Ovary (tissue), 7 donors: ENCODE measurements at regions not wholly inside any gene's neighbourhood (a gene's known extent, or its start where the extent isn't known, plus 50 kb on each side); places are given as distances from the start of the nearest gene placed in this dataset.

Experiments
- DNase-seq, 5 donors: peaks; one replicate each; pipeline ENCODE4 v3.0.0-alpha.2; 2019 to 2020
- H3K27ac ChIP-seq, 2 donors: fragments of 200-600 bp; one replicate each; pipeline versions ENCODE4 v1.5.1 to v1.8.0; 2019 to 2022
- H3K27me3 ChIP-seq: fragments of 200-600 bp; one replicate; pipeline ENCODE4 v1.8.0; 2022
- H3K36me3 ChIP-seq: fragments of 200-600 bp; sonication (generic); one replicate; pipeline ENCODE4 v1.5.1; 2019
- H3K4me1 ChIP-seq: one replicate; pipeline ENCODE4 v1.8.1; 2013; ENCODE audit warnings: mild to moderate bottlenecking, moderate library complexity; ENCODE audit not compliant: insufficient read depth
- H3K4me3 ChIP-seq: fragments of 200-600 bp; sonication (generic); one replicate; pipeline ENCODE4 v1.5.1; 2017
- H3K9me3 ChIP-seq, 2 donors: fragments of 200-600 bp in 1 of 2; sonication (generic) in 1 of 2; one replicate each; pipeline versions ENCODE4 v1.5.1 to v1.8.1; 2013 to 2019; ENCODE audit warnings: mild to moderate bottlenecking in 1 of 2, moderate library complexity in 1 of 2
- CTCF ChIP-seq, 3 donors: fragments of 450-650 bp in 2 of 3; fragments of 200-600 bp in 1 of 3; IDR thresholded peaks; one replicate each; pipeline versions ENCODE4 v1.5.1 to v1.8.0; 2016 to 2022; ENCODE audit warnings: antibody characterized with exemption in 3 of 3, mild to moderate bottlenecking in 1 of 3
- EP300 ChIP-seq: sonication (generic); formaldehyde crosslinking; IDR thresholded peaks from one replicate; pipeline ENCODE4 v1.6.1; 2017; ENCODE audit warnings: antibody characterized with exemption
- POLR2A ChIP-seq: fragments of 450-650 bp; IDR thresholded peaks from one replicate; pipeline ENCODE4 v1.6.1; 2017; ENCODE audit warnings: antibody characterized with exemption, mild to moderate bottlenecking, moderate library complexity
- WGBS, 3 donors: extraction: QIAGEN DNeasy Blood & Tissue Kit in 1 of 3; methylation state at CpG; one replicate each; pipeline versions ENCODE4 v1.1.5 to v1.1.7; 2013 to 2017; 5-methylcytosine and 5-hydroxymethylcytosine counted together
- intact Hi-C, 4 donors: fragments of 100-400 bp; cut with DNase I; formaldehyde crosslinking; loops; one replicate each; pipeline versions ENCODE4 v1.11.0 to v1.15.1; 2022 to 2023
- donor health status: DM: no; HTN: no; CAD: no; lungs with moderate emphysema.
- donor health status: DM: no; HTN: no; CAD: no.
- donor health status: Bipolar disorder and iron deficiency.
- donor health status: DM: no; HTN: no; CAD: no.
- donor health status: DM: yes; HTN: yes; CAD: no.

GRCh38 chr18:70499218-70499691, 210.4 kb downstream of the SOCS6 start:
- TF ChIP-seq POLR2A (no peak), EP300 (no peak)
- 81 to 84% (median 81%) methylated on average over 28 to 31 of the region's 31 CpGs for WGBS, 3 donors
- Histone ChIP-seq H3K36me3 (no peaks in the 10 kb centered on the region), H3K4me1 (no peaks in the 10 kb centered on the region), H3K27me3 (no peaks in the 10 kb centered on the region), H3K27ac (no peak overlapping the region), H3K9me3 (no peaks in the 10 kb centered on the region), H3K4me3 (no peak overlapping the region)
- DNase-seq, result no peak
- intact Hi-C loops, result no loop called here

DNA sequence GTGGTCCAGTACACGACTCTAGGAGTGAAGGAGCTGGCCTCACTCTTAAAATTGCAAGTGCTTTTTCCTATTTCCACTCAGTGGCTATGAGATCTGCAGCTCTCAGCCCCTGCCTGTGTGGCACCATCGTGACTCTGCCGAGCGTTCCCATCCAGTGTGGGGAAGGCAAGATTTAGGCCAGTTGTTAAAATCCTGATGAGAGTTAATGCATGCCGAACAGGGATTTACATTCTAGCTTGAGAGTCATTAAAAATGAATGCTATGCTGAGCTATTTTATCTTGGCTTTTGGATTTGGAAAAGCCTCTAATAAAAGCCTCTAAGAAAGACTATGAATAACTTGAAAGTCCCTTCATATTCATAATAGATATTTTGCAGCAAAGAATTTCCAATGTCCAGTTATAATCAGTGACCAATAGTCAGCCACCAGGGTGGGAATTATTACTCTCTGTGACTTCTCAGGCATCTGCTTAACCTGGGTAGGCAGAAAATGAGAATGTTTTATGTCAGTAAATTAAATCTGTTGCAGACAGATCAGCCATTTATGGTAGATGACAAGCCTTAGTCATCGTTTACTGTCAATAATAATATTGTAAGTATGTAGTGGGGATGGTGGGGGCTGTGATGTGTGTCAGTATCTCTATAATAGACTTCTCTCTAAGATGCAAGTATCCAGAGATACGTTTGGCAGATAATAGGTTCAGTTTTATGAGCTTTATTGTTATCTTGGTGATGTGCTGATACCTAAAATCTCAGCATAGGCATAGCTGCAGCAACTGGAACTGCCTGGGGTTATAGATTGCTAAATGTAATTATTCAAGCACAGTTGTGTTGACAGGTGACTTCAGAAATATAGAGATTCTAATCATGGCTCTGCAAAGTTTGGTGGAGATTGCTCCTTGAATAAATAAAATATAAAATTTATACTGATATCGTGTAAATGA, 207.8 kb downstream of the SOCS6 start:
- no peaks in the 10 kb centered on the region for H3K4me1 ChIP-seq
- no peaks in the 10 kb centered on the region for H3K27me3 ChIP-seq
- DNase-seq, result no peak
- intact Hi-C loops, result no loop called here
- H3K27ac ChIP-seq, result no peak overlapping the region
- 72 to 79% (median 76%) methylated on average over 8 of the region's 8 CpGs for WGBS, 3 donors
- H3K4me3 ChIP-seq, result no peak overlapping the region
- TF ChIP-seq EP300 (no peak), POLR2A (no peak), CTCF (IDR thresholded peaks at IDR 0.05) (no peak)
- H3K9me3 ChIP-seq, result no peaks in the 10 kb centered on the region
- H3K36me3 ChIP-seq, result no peaks in the 10 kb centered on the region

GRCh38 chr18:70494524-70494923, 205.7 kb downstream of the SOCS6 start:
- Histone ChIP-seq H3K27ac (no peak overlapping the region), H3K4me1 (no peaks in the 10 kb centered on the region), H3K36me3 (no peaks in the 10 kb centered on the region), H3K9me3 (no peaks in the 10 kb centered on the region), H3K27me3 (no peaks in the 10 kb centered on the region), H3K4me3 (no peak overlapping the region)
- intact Hi-C loops, result no loop called here
- TF ChIP-seq EP300, result no peak
- no peak for DNase-seq
- 85 to 91% (median 88%) methylated on average over 2 of the region's 2 CpGs for WGBS, 3 donors

DNA sequence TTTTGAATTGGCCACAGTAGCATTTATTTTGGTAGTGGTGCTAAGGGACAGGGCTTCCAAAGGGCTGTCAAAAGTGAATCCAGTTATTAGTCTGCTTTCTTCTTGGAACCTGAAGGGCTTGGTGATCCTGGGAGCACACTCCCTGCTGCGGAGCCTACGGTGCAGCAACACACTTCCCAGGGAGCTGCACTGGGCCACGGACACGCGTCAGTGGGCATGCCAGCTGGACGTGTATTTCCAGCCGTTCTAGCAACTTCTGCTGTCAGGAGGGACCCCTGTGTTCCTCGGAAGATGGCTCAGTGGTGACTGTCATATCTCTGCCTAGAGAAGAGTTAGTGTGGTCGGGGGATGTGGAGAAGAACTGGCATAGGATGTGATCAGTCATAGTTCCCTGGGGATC, 204.6 kb downstream of the SOCS6 start:
- Histone ChIP-seq H3K9me3 (no peaks in the 10 kb centered on the region), H3K27me3 (no peaks in the 10 kb centered on the region), H3K4me3 (no peak overlapping the region), H3K27ac (no peak overlapping the region), H3K4me1 (no peaks in the 10 kb centered on the region), H3K36me3 (no peaks in the 10 kb centered on the region)
- intact Hi-C loops, result no loop called here
- TF ChIP-seq CTCF (IDR thresholded peaks at IDR 0.05) (no peak), EP300 (no peak), POLR2A (no peak)
- WGBS, 3 donors, result 72 to 76% (median 75%) methylated on average over 9 of the region's 9 CpGs
- DNase-seq, result no peak

DNA sequence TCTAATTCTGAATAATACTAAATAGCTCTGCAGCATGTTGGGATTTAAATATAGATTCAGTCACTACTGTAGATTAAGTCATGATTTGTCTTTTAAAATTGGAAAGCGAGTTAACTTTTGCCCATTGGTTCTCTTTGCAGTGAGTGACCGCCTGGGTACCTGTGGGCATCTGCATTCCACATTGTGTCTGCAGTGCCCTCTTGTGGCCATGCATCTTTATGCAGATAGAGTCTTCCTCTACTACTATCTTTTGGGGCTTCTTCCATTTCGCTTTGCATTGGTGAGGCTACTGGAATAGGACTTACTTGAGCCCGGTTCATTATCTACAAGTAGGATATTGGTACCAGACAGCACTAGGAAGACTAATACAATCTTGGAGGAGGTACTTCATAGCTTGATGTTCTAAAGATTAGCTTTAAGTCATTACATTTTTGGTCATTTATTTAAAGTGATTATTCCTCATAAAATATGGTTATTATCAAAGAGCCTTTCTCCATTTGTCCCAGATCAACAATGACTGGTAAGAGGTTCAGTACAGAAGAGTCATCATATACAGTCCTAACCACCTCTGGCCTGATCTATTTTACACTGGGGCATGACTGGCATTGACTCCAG, 203.0 kb downstream of the SOCS6 start:
- Histone ChIP-seq H3K9me3 (no peaks in the 10 kb centered on the region), H3K4me1 (no peaks in the 10 kb centered on the region), H3K4me3 (no peak overlapping the region), H3K27me3 (no peaks in the 10 kb centered on the region), H3K27ac (no peak overlapping the region), H3K36me3 (no peaks in the 10 kb centered on the region)
- TF ChIP-seq EP300 (no peak), CTCF (IDR thresholded peaks at IDR 0.05) (no peak)
- 55 to 61% (median 59%) methylated on average over 4 of the region's 4 CpGs for WGBS, 3 donors
- intact Hi-C loops, result no loop called here
- DNase-seq, result no peak
